Right lobe of liver (tissue), 4 donors: ENCODE measurements at regions not wholly inside any gene's neighbourhood (a gene's known extent, or its start where the extent isn't known, plus 50 kb on each side); places are given as distances from the start of the nearest gene placed in this dataset.

ENCODE experiments used
- CTCF ChIP-seq, 4 donors: fragments of 200-600 bp in 3 of 4; fragments of 450-650 bp in 1 of 4; IDR thresholded peaks; one replicate each; pipeline versions ENCODE4 v1.5.1 to v1.8.0; 2016 to 2022; ENCODE audit warnings: antibody characterized with exemption in 4 of 4, mild to moderate bottlenecking in 2 of 4
- POLR2A ChIP-seq: fragments of 450-650 bp; IDR thresholded peaks from one replicate; pipeline ENCODE4 v1.6.1; 2017; ENCODE audit warnings: antibody characterized with exemption, mild to moderate bottlenecking
- donor health status: DM: no; HTN: no; CAD: no.
- donor health status: DM: no; HTN: no; CAD: no.
- donor health status: DM: no; HTN: yes; CAD: no.

- no peak for TF ChIP-seq CTCF (IDR thresholded peaks at IDR 0.05)
- no peak for TF ChIP-seq POLR2A
Measured at GRCh38 chr4:94068753-94069719, 138.6 kb upstream of the SMARCAD1 start.
